ENCODE measurements at regions not wholly inside any gene's neighbourhood (a gene's known extent, or its start where the extent isn't known, plus 50 kb on each side); places are given as distances from the start of the nearest gene placed in this dataset.
A peak's percentile ranks its signal among the peaks of the same experiment; 100 is the strongest.

DNA sequence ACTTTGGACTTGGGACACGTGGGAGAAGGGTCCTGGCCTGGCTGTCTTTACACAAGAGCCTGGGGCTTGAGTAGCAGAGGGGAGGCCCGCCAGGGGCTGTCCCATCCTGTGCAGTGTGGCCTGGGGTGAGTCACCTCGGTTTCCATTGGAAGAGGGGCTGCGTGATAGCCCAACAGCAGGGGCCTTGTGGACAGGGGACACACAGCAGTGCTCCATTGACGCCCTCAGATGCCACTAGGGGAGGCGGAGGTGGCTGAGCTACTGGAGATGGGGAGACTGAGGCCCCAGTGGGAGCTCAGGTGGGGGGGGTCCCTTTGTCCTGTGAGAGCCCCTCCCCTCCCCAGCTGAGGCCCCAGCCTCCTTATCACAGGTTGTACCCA lies 50.0 kb upstream of the RNU6ATAC start:
- DNase-seq, result peak in 1 of 10 donors; percentile 14
- intact Hi-C loops (cut with DNase I), result loop anchor here (10.0 kb wide), 1 partner anchor 110 kb away; the partner anchor contains the start of gene RXRA

DNA sequence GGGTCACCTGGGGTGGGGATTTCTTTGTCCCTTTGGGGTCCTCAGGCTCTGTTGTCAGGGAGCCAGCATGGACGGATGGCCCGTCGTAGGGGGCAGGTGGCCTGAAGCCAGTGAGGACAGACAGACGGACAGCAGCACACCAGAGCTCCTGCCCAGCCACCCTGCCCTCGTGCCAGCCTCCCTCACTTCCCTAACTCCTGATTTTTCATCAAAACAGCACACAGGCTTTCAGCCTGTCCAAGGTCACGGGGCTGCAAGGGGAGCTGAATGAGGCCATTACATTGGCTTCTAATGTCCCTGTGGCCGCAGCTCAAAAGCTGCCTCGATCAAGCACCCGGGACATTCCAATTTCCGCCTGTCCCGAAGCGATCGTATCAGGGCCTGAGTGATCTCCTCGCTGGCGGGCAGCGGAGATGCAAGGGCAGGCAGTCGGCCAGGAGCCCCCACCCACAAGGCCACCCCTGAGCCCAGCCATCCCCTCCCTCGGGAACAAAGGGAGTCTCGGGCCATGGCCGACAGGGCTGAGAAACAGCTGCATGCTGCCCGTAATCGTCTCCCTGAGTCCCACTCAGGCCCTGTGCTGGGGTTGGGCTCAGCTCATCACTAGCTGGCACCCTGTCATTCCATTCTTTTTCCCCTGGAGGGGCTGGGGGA lies 50.5 kb upstream of the RNU6ATAC start:
- DNase-seq, result peak in 4 of 10 donors; percentile 30 to 86 (median 78)

DNA sequence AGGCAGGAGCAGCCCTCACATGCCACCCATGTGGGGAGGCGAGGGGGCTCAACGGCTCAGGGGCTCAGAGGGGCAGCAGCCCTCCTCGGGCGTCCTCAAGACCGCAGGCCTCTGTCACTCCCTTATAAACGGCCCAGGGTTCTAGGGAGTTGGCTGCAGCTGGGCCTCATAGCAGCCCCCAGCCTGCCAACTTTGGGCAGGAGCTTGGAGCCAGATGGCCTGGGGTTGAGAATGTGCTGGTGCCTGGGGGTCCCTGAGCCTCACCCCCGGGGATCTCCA lies 51.0 kb upstream of the RNU6ATAC start:
- intact Hi-C loops (cut with DNase I), result loop anchor here (10.0 kb wide), 1 partner anchor 109 kb away; the partner anchor contains the start of gene RXRA
- DNase-seq, result no peak

More for the DNA sequence above, 50.5 kb upstream of the RNU6ATAC start:
- intact Hi-C loops (cut with DNase I), result loop anchor here (10.0 kb wide), 1 partner anchor 110 kb away; the partner anchor contains the start of gene RXRA

DNA sequence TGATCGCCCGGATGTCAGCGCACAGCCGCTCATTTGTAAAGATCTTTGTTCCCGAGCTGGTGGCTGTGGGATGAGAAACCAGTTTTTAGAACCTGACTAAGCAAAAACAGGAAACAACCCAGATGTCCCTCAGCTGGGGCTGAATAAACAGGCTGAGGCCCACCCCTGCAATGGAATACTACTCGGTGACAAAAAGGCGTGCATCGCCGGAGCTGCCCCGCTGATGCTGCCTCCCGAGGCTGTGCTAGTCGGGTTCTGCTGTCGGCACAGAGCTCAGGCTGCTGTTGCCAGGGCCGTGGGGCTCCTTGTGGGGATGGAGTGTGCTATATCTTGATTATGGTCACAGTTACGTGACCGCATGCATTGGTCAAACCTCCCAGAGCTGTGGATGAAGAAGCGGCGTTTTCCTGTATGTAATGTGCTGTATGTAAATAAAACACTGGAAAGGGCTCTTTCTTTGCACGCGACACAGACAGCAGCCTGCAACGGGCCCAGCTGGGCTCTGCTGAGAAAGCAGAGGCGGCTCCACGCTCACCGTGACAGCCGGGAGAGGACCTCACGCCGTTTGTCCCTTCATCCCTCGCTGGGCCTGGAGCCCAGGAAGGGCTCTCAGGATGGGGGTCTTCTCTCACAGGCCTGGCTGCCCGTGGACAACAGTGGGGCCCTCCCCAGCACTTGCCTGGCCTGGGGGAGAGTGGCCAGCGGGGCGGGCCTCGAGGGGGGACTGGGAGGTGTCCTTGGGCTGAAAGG lies 51.5 kb upstream of the RNU6ATAC start:
- DNase-seq, result peak in 9 of 10 donors; percentile 29 to 96 (median 71)
- intact Hi-C loops (cut with DNase I), result loop anchor here (10.0 kb wide), 1 partner anchor 109 kb away; the partner anchor contains the start of gene RXRA

DNA sequence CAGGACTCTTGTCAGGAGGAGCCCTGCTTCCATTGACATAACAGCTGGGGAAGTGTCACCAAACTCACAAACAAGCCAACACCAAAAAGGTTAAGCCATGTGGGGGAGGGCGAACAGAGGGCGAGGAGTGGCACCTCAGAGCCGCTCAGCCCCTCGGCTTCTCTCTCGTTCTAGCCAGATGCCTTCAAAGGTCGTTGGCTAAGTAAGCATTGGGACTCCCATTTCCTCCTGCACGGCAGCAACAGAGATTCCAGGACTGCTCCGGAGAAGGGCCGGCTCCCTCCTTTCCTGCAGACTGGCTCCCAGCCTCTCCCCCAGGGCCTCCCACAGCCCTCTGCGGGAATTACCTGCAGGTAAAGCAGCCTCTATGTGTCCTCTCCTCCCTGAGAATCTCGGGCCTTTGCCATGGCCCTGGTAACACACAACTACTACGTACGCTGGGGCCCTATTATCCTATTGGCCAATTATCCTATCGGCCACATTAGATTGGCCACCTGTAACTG lies 52.1 kb upstream of the RNU6ATAC start:
- DNase-seq, result peak in 3 of 10 donors; percentile 33 to 69 (median 57)
- intact Hi-C loops (cut with DNase I), result loop anchor here (10.0 kb wide), 1 partner anchor 108 kb away; the partner anchor contains the start of gene RXRA

DNA sequence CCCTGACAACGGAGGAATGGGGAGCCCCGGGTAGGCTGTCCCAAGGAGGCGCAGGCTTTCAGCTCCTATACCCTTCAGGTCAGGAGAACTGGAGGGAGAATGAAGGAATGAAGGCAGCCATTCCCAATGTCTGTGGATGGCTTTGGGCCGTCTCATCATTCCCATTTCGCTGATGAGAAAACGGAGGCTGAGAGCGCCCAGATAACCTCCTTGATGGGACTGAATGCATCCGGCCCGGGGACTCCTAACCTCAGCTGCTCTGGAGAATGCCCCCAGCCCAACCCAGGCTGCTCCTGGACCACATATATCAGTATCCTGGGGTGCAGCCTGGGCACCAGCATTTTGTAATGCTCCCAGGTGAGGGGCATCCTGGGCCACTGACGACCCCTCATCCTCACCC lies 52.6 kb upstream of the RNU6ATAC start:
- intact Hi-C loops (cut with DNase I), result loop anchor here (10.0 kb wide), 1 partner anchor 108 kb away; the partner anchor contains the start of gene RXRA
- peak in 3 of 10 donors; percentile 27 to 68 (median 30) for DNase-seq

DNA sequence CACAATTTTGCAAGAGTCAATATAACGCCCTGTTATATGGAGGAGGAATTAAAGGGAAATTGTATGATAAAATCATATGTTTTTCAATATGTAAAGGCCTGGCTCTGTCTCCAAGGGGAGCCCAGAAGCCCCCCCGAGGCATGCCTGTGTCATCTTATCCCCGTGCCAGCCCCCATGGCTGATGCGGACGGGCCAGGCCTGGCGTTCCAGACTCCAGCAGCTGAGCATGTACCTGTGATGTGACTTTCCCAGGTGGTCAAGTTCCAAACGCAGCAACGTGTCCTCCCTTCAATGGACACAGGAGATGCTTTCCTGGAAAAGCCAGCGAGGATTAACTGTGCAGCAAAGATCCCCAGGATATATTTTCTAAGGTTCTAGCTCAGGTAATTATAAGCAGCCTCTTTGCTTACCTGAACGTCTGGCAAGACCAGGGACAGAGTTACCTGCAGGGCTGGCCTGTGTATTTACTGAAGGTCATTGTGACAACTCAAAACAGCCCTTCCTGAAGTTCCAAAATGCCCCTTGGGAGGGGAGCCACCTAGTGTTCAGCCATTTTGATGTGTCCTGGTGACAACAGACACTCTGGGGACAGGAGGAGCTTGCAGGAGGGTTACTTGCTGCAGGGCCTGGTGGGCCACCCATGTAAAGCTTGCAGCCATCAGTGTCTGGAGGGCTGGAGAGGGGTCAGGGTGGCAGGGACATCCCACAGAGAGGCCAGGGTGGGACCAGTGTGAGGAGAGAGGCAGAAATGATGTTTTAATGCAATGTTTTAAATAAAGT lies 53.3 kb upstream of the RNU6ATAC start:
- intact Hi-C loops (cut with DNase I), result loop anchor here (10.0 kb wide), 1 partner anchor 107 kb away; the partner anchor contains the start of gene RXRA
- DNase-seq, result peak in 3 of 10 donors; percentile 71 to 73 (median 72)

DNA sequence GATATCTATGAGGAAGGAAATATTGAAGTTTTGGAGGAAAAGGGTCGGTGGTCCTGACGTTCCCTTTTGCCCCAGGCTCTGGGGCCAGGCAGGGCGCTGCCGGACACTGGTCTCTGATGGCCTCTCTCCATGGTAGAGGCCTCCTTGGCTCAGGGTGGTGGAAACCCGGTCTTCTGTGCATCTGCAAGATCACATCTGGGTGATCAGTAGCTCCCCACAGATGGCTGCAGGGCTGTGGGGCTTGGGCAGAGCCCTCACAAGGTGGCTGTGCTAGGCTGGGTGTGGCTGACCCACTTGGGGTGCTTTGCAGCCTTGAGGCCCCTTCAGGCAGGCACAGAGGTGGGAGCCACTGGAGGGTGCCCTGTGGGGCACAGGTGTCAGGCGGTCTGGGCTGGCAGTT lies 53.9 kb upstream of the RNU6ATAC start:
- DNase-seq, result peak in 3 of 10 donors; percentile 35 to 74 (median 46)
- intact Hi-C loops (cut with DNase I), result loop anchor here (10.0 kb wide), 1 partner anchor 107 kb away; the partner anchor contains the start of gene RXRA

DNA sequence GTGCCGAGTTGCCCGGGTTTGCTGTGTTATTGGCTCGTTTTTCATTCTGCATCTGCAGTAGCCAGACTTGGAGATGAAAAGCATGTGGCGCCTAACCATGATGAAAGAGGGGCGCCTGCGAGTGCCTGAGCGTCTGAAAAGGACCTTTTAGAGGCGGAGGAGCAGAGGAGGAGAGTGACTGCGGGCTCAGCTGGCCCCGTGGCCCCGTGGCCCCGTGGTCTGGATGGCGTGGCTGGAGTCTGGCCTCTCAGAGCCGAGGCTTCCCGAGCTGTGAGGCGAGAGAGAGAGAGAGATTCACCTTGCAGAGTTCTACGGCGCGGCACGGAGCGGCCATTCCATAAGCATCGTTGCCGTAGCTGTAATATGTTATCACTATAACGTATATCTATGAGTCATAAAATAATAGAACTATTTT lies 55.3 kb upstream of the RNU6ATAC start:
- peak in 3 of 10 donors; percentile 3 to 71 (median 50) for DNase-seq
- intact Hi-C loops (cut with DNase I), result loop anchor here (10.0 kb wide), 1 partner anchor 105 kb away; the partner anchor contains the start of gene RXRA

DNA sequence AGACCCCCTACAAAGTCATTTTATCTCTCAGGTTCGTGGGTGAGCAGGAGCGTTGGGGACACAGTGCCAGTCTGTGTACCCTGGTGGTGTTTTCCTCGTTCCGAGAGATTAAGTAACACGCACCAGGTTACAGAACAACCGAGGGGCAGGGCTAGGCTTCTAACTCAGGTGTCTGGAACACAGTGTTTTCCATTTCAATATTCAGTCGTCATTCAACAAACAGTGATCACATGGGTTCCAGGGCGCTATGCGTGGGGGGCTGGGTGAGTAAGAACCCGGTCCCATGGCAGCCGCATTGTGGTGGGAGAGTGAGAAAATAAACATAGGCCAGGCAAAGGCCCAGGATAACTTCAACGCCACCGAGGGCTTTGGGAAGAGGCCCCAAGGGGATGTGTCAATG lies 55.9 kb upstream of the RNU6ATAC start:
- intact Hi-C loops (cut with DNase I), result no loop called here
- DNase-seq, result peak in 2 of 10 donors; percentile 4 to 16

DNA sequence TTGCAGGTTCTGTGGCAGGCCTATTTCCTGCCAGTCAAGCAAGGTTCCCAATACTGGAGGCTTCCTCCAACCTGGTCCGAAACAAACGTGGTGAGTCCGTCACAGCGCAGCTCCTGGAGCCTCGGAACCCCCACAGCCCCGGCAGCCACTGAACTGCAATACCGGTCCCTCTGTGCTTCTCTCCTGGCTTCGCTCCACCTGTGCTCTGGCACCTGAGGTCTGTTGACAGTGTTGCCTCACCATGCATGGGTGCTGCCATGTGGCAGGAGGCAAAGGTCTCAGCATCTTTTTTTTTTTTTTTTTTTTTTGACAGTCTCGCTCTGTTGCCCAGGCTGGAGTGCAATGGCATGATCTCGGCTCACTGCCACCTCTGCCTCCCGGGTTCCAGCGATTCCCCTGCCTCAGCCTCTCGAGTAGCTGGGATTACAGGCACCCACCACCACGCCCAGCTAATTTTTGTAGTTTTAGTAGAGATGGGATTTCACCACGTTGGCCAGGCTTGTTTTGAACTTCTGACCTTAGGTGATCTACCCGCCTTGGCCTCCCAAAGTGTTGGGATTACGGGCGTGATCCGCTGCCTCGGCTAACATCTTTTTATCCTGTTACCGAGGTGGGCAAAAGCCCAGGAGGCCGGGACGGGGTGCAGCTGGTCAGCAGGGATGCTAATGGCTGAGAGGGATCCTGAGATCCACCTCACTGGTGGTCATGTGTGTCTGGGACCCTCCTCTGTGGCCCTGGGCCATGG lies 57.1 kb upstream of the RNU6ATAC start:
- intact Hi-C loops (cut with DNase I), result no loop called here
- peak in 3 of 10 donors; percentile 63 to 72 (median 66) for DNase-seq

DNA sequence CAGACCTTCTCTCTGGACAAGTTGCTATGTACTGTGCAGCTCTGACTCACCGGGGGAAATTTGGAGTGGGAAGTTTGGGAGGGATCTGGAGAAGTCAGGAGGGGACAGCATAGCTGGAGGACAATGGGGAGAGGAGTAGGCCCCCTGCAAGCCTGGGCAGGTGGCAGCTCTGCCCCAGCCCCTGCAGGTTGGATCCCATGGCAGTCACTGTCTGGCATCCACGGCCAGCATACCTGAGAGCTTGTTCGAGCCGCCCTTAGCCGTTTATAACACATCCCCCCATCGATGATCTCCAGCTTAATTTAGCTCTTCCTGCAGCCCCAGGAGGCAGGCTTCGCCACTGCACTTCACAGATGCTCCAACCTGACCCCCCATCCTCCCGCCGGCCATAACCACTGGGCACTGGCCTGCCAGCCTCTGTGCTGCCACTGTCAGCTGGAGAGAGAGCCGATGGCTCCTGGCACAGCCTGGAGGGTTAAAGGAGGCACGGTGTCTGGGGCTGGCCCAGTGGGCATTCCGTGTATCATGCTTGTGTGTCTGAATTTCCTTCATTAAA lies 57.7 kb upstream of the RNU6ATAC start:
- DNase-seq, result peak in 5 of 10 donors; percentile 3 to 73 (median 53)
- intact Hi-C loops (cut with DNase I), result no loop called here

DNA sequence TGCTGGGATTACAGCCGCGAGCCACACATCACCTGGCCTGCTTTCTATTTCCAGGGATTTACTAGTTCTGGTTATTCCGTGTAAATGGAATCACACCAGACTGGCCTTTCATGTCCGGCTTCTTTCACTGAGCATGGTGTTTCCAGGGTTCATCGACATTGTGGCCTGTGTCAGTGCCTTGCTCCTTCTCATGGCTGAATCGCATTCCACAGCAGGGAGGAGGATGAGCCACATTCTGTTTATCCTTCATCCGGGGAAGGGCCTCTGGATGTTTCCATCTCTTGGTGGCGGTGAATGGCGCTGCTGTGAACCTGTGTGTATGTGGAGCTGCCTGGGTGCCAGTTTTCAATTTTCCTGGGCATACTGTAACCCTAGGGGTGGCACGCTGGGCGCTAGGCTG lies 58.7 kb upstream of the RNU6ATAC start:
- peak in 2 of 10 donors; percentile 25 to 31 for DNase-seq
- intact Hi-C loops (cut with DNase I), result no loop called here

DNA sequence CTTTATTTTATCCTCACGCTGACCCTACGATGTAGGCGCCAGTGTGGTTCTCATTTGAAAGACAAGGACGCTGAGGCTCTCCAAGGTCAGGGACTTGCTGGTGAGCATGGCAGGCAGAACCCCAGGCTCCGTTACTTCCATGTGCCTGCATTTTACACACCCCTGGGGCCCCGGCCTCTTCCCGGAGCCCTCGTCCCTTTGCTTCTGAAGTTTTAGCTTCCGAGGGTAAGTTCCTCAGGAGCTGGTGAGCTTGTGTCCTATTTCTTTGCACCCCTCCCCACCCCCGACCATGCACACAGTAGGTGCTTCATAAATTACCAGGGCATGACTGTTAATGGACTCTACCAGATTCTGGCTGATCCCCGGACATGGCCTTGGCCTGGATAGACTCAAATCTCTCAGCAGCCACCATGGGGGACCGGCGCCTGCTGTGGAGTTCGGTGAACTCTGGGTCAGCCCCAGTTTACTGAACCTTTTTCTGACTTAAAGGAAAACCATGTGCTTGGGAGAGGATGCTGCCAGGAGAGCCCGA lies 59.3 kb upstream of the RNU6ATAC start:
- DNase-seq, result peak in 4 of 10 donors; percentile 4 to 64 (median 49)
- intact Hi-C loops (cut with DNase I), result no loop called here

DNA sequence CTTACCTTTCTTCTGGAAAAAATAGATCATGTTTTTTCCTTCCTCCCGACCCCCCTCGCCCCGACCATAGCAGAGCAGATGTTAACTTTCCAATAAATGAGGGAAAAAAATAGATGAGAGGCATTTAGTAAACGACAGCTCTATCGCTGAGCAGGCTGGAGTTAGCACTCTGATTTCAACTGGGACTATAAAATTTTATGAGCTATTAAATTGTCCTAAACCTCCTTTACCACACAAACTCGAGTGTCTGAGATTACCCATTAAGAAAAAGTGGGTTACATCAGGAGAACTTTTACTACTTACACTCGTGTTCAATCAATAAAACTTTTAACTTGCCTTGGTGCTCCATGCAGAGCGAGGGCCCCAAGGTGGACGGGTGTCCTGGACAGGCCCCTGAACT lies 59.8 kb upstream of the RNU6ATAC start:
- intact Hi-C loops (cut with DNase I), result no loop called here
- peak in 1 of 10 donors; percentile 5 for DNase-seq

DNA sequence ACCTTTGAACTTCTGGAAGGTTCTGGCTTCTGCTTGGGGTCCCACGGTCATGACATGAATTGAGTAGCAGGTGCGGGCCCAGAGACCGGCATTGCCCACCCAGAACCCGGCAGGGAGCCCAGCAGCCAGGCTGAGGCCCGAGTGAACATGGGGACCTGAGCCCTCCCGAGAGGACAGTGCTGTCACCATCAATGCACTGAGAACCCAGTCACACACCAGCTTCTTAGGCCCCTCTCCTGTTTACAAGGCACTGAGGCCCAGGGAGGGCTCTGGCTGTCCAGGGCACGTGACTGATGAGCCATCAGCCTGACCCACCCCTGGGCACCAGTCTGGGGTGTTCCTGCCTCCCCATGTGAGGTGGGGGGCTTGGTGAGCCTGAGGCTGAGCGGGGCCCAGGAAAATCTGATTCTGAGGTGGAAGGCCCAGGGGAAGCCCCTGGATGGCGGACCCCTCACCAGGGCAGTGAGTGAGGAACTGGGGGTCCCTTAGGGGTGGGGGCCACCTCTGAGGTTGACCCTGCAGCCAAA lies 60.3 kb upstream of the RNU6ATAC start:
- intact Hi-C loops (cut with DNase I), result no loop called here
- peak in 4 of 10 donors; percentile 5 to 70 (median 44) for DNase-seq

DNA sequence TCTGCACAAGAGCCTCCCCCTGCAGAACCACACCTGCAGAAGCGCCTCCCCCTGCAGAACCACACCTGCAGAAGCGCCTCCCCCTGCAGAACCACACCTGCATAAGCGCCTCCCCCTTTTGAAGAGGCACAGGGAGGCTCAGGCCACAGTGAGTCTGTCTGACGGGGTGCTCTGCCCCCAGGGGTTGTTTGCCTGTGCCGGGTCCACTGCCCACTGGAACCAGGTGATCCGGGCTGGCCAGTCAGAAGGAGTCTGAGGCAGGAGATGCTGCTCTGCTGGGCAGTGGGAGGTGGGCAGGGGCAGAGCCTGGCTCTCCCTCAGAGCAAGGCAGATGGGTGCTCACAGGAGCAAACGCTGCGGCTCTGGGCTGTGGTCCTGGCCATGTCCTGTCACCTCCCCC lies 60.8 kb upstream of the RNU6ATAC start:
- peak in 3 of 10 donors; percentile 3 to 59 (median 53) for DNase-seq

DNA sequence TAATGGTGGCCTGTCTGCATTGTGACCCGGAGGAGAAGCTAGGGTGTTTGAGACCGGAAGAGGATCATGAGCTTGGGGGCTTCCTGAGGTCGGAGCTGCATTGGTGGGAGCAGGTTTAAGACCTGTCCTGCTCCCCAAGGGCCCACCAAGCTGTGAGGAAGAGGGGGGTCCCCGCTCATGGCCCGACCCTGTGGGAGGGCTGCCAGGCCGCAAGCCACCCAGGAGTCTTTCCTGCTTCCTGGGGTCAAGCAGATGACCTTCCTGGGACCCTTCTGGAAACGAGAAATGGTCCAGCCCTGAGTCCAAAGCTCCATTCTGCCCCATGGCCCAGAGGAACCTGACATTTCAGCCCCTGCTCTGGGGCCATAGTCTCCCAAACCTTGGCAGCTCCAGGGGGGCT lies 61.5 kb upstream of the RNU6ATAC start:
- intact Hi-C loops (cut with DNase I), result no loop called here
- DNase-seq, result peak in 2 of 10 donors; percentile 19 to 73

More for the DNA sequence above, 60.8 kb upstream of the RNU6ATAC start:
- intact Hi-C loops (cut with DNase I), result no loop called here
